HS-5 (cell line): ENCODE measurements at regions not wholly inside any gene's neighbourhood (a gene's known extent, or its start where the extent isn't known, plus 50 kb on each side); places are given as distances from the start of the nearest gene placed in this dataset.
A peak's percentile ranks its signal among the peaks of the same experiment; 100 is the strongest.
"Not testable (repeated sequence)": the region's sequence is repeated elsewhere in the genome, so short reads cannot be mapped to it uniquely, and the experiment has no call there.

Experiments
- DNase-seq: peaks from one replicate; pipeline ENCODE4 v3.0.0-alpha.2; 2012; ENCODE audit warnings: low read depth

DNA sequence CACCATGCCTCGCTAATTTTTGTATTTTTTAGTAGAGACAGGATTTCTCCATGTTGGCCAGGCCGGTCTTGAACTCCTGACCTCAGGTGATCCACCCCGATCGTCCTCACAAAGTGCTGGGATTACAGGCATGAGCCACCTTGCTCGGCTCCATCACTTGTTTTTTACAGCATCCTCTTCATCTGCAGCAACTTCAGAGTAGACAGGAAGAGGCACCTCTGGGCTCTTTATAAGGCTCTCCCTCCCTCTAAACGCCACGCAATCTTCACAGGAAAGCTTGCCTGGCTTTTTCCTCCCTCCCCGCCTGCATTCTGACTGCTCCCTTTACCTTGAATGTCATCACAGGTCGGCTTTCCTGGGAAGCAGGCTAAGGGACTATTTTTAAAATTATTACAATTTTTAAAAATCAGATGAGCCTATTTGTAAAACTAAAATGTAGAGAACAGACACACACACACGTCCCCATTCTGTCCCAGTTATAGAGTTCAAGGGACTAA is 111.5 kb upstream of the LDB2 start:
- DNase-seq: no peak

DNA sequence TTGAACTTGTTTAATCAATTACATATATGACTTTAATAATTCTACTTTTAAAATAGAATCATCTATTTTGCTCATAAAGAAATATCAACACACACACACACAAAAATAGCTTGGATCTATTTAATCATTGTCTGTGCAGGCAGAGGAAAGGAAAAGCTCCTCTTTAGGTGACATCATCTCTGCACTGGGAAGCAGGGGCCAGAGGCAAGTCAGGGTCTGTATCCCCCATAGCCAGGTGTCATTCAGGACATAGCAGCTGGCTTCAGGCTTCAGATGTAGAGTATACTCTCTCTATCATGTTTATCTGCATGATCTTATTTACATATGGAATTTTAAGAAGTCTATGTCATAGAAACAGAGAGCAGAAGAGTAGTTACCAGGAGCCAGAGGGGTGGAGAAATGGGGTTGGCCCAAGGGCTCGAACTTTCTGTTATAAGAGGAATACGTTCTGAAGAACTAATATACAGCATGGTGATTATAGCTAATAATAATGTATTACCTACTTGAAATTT is 110.4 kb upstream of the LDB2 start:
- no peak for DNase-seq

DNA sequence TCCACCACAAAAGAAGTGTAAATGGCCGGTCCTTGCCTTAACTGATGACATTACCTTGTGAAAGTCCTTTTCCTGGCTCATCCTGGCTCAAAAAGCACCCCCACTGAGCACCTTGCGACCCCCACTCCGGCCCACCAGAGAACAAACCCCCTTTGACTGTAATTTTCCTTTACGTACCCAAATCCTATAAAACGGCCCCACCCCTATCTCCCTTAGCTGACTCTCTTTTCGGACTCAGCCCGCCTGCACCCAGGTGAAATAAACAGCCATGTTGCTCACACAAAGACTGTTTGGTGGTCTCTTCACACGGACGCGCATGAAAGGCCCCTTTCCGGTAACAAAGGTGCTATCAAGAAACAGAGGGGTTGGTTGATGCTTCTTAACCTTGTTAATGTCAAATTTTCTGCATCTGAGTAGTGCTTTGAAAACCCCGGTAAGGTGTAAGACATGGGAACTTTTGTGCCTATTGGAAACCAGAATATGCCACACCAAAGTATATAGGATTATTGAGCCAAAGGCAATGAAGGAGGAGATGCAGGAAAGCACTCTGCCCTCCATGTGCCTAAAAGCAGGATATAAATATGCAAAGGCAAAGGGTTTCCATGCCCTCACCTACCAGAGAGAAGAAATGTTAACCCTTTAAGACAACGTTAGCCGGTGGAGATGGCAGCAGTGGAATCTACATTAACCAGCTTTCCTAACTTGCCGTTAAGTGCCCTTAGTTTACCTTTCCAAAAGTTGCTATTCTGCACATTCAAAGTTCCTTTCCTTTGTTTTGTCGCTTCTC is 105.4 kb upstream of the LDB2 start:
- DNase-seq: not testable (repeated sequence)

DNA sequence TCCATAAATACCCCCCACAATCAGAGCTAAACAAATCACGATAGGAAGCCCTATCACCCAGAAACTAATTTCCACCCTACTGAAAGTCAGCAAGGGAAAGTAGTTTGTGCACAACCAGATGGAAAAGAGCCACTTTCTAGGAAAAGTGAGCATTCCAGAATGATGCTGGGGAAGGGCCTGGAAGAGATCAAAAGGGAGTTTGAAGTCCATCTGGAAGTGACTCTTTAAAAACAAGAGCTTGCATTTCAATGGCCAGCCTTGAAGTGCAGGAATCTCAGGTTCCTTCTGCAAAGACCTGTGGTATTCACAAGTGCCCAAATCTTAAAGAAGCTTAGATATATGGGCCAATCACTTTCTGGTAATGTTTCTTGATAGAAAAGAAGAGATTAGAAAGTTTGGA is 97.0 kb upstream of the LDB2 start:
- no peak for DNase-seq

DNA sequence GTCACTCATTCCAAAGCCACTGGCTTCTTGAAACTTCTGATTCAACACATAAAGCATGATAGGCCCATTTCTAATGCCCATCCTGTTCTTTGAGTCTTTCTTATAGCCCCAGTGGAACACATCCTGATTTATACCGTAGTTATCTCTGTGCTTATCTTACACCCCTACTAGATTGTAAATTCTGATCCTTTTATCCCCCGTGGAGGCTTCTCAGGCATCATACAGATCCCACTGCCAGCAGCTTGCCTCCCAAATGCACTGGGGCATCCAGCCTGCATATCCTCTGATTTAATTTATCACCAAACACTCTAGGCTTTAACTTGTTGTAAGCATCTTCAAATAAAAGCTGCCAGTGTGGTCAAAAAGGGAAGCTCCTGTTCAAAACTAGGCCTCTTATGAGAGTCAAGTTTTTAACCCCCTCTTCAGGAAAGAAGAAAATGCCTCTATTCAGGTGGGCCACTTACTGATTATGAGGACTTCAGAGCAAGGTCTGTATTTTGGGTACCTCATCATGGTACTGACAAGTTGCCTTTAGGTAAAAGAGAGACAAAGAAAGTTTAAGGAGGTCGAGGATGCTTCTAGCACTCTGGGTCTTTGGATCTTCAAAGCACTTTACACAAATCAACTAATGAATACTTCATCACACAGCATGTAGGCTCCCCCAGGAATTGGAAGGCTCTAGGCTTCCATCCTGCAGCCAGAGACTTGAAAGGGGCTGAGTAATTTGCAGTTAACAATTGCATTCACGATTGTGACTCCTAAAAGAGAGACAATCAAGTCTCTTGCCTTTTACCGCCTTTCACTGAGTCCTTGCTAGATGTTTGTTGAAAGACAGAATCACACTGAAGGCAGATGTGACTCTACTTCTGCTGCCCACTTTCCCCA is 95.8 kb upstream of the LDB2 start:
- no peak for DNase-seq

DNA sequence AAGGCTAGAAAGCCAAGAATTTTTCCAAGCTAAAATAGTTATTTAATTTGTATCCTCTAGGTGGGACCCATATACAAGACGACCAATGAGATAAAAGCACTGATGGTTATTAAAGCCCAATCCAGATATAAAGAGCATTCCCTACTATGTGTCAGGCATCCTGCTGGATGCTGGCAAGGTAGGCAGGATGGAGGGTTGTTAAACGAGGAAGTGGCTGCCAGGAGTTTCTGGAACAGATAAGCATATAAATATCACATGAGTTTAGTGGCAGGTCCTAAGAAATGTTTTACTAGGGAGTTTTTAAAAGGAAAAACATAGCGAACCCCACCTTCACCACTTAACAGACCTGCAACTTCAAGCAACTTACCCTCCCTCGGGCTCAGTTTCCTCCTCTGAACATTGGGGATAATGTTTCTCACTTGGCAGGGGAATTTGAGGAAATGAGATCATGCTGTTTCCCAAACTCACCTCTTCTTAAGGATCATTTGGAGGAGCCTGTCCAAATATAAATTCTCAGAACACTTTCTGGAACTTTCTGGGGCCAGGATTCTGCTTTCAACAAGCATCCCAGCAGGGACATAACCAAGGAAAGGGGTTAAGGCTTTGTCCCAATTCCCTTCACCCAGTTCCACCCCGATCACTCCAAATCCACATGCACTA is 94.3 kb upstream of the LDB2 start:
- no peak for DNase-seq

DNA sequence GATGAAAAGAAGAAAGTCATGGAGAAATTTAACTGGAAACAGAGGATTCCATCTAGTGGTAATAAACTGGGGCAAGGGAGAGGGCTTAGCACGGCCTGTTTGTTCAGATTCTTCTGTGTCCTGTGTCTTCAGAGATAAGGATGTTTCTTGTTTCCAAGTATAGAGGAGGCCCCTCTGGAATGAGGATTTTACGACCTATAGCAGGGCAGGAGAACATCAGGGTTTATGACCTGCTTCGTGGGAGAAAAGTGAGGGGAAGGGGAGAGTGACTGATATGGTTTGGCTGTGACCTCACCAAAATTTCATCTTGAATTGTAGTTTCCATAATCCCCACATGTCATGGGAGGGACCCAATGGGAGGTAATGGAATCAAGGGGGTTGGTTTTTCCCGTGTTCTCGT is 93.0 kb upstream of the LDB2 start:
- DNase-seq: no peak

DNA sequence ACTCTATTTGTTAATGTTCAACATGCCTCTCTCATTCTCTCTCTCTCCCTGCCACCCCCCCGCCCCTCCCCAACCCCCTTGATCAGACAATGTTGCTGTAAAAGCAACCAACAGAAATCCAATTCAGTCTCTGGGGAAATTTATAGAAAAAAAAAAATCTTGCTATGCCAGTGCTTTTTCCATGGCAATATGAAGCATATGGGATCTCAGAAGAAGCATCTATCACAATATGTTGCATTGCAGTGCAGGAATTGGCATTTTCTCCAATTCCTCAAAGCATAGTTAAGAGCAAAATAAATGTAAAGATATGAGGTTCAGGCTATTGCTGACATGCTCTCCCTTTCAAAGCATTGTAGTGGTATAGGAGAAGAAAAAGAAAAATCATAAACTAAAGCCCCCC is 90.9 kb upstream of the LDB2 start:
- no peak for DNase-seq

DNA sequence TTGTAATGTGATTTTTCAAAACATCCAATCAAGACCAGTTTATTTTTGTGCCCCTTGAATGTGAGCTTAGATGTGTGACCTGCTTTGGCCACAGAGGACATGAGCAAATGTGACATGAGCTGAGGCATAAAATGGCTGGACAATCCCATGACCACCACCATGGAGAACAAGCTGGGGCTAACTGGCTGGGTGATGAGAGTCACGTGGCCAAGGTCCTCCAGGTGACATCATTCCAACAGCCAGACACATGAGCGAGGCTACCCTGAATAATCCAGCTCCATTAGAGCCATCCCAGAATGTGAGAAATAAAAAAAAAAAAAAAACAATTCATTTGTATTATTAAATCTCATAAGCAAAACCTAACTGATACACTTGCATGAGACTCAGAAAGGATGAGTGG is 90.4 kb upstream of the LDB2 start:
- DNase-seq: no peak

DNA sequence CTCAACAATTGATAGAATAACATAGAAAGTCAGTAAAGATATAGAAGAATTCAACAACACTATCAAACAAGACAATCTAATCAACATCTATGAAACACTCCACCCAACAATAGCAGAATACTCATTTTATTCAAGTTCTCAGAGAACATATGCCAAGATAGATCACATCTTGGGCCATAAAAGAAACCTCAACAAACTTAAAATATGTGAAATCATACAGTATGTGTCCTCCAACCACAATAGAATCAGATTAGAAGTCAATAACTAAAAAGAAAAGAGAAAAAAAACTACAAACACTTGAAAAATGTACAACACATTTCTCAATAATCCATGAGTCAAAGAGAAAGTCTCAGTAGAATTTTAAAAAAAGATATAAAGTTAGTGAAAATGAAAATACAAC is 78.6 kb upstream of the LDB2 start:
- DNase-seq: no peak

DNA sequence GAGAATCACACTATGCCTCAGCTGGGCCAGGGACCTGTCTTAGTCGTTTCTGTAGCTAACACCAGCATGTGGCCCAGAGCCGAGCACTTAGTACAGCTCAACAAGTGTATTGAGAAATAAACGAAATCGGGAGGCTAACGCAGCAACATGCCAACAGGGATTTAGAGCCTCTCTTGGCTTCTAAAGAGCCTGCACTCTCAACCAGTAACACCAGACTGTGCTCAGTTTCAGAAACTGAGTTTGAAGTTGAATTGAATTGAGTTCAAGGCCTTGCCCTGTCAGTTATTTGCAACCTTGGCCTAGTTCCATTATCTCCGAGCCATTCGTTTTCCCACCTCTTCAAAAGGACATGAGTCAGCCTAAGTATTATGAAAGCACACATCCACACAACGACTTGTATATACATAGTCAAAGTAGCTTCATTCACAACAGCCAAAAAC is 71.3 kb upstream of the LDB2 start:
- peak; percentile 13 for DNase-seq

DNA sequence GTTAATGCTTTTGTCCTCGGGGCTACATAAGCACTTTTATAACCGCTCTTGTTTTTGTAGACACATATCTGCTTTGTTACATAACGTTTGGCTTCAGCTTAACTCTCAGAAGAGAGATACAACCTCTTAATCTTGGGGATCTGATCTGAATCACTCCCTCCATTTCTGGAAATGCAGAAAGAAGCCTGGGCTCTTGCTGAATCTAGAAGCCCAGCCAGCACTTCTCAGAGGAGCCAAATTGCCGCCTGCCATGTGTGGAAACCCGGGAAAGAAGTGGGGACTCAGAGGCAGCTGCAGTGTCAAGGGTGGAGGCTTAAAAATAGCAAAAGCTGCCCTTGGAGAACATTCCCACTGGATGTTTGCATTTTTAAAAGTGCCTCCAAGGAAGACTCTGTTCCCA is 69.3 kb upstream of the LDB2 start:
- DNase-seq: no peak

DNA sequence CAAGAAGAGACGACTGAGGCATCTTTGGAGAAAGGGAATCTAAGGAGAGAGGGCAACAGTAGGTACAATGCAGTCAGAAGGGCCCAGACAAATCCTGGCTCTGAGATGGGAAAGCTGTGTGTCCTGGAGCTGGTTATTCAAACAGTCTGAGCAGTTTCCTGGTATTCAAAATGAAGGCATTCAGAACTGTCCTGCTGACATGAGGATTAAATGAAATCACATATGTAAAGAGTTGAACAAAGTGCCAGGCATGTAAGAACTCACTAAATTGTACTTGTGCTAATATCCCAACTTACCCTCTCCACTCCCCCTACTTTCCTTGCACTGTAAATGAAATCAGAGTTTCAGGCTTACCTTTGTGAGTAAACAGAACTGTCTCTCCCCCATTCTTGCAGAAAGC is 60.9 kb upstream of the LDB2 start:
- DNase-seq: no peak

DNA sequence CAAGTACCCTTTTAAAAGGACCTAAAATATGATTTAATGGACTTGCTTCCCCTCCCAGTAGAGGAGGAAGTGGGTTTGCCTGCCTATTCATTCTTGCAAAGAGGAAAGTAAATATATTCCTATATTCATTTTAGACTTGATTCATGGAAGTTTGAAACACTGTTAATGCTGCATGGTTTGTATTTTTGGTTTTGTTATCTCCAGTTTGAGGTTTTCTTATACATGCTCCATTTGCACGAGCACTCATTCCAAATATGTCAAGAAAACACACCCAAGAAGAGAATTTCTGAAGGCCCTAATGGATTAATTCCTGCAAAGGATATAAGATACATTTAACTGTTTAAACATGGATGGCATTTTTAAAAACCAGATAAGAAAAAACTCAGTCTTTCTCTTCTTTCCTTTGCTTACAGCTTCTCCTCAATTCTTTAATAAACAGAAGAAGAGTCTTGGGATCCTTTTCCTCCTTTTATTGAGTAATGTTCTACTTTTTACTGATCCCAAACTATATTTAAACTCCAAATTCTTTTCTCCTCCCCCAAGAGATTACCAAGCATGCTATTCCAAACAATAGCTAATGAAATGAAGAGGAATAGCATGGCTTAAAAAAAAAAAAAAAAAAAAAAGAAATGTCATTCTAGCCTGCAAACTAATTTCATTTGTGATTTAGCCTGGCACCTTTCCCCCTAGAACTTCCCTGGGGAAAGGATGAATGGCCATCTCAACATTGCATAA is 54.6 kb upstream of the LDB2 start:
- DNase-seq: no peak

DNA sequence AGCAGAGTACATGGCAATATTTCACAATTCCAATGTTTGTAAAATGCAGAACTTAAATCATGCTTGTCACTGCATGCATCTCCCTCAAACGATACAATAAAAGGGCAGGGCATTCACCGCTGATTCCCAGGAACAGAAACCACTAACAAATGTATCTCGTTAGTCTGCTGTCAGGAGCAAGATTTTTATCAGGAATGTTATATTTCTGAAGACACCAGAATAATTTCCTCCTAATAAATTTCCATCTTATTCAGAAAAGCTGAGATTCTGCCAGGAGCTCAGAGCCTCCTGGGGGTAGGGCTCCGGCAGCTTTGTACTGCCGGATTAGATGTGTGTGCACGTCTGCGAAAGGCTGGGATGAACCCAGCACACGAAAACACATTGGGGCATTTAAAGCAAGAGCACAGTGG is 54.0 kb upstream of the LDB2 start:
- no peak for DNase-seq
